KG1 (cell line): ENCODE measurements at regions not wholly inside any gene's neighbourhood (a gene's known extent, or its start where the extent isn't known, plus 50 kb on each side); places are given as distances from the start of the nearest gene placed in this dataset.

Experiments
- DNase-seq: peaks from one replicate; lab custom pipeline; 2025; lab: John Stamatoyannopoulos, UW

DNA sequence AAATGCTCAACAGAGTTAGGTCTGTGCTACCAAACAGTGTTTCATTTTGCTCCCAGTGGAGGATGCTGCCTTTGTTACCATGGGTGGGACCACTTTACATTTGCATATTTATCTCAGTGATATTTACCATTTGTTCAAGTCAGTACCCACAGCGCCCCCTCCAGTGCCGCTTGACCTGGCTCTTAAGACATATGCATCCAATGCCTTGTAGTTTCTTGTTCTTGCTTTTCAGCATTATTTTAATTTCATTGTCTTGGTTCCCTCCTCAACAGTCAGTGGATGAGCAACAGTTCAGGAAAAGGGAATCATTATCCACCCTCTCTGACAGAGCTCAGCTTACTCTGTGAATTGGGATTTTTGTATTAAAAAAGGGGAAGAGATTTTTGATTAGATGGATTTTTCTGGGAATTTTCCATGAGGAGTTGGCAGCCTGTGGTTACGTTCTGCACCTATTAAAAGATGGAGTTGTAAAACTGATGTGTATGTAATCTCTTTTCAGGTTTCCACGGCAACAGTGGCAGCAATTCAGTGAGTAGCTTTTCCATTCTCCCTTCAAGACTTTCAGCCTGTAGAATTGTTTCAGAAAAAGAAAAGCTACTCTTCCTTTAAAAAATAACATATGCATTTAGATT is 240.5 kb upstream of the DAAM1 start:
- no peak for DNase-seq

DNA sequence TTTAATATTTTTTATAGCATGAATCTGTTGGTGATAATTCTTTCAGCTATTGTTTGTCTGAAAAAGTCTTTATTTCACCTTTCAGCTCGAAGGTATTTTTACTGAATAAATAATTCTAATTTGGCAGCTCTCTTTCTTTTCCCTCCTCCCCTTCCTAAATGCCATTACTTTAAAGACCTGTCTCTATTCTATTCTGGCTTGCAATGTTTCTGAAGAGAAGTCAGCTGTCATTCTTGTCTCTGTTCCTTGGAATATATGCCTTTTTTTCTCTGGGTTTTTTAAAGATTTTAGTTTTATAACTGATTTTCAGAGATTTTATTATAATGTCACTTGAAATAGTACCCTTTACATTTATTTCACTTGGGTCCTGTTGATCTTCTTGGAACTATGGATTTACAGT is 237.9 kb upstream of the DAAM1 start:
- no peak for DNase-seq

DNA sequence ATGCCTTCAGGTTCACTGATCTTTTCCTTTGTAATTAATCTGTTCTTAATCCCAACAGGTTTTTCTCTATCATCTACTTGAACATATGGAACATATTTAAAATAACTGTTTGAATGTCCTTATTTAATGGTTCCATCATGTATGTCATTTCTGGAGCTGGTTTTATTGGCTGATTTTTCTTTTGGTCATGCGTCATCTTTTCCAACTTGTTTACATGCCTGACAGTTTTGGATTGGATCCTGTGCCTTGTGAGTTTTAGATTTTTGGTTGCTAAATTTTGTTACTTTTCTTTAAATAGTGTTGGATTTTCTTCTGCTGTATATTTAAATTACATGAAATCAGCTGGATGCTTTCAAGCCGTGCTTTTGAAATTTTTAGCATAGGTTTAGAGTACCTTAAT is 237.3 kb upstream of the DAAM1 start:
- no peak for DNase-seq

DNA sequence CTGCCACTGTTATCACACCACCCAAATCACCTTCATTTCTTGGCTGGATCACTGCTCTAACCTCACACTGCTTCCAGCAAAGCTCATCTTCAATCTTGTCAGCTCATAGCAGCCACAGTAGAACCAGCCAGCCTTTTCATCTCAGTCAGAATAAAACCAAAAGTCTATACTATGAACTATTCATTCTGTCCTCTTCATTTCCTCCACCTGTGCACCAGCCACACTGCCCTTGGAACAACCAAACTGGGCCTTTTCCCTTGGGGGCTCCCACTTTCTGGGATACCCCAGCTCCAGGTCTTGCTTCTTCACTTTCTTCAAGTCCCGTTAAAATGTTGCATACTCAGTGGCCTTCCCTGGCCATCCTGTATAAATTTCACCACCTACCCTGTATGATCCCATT is 234.4 kb upstream of the DAAM1 start:
- DNase-seq: no peak

DNA sequence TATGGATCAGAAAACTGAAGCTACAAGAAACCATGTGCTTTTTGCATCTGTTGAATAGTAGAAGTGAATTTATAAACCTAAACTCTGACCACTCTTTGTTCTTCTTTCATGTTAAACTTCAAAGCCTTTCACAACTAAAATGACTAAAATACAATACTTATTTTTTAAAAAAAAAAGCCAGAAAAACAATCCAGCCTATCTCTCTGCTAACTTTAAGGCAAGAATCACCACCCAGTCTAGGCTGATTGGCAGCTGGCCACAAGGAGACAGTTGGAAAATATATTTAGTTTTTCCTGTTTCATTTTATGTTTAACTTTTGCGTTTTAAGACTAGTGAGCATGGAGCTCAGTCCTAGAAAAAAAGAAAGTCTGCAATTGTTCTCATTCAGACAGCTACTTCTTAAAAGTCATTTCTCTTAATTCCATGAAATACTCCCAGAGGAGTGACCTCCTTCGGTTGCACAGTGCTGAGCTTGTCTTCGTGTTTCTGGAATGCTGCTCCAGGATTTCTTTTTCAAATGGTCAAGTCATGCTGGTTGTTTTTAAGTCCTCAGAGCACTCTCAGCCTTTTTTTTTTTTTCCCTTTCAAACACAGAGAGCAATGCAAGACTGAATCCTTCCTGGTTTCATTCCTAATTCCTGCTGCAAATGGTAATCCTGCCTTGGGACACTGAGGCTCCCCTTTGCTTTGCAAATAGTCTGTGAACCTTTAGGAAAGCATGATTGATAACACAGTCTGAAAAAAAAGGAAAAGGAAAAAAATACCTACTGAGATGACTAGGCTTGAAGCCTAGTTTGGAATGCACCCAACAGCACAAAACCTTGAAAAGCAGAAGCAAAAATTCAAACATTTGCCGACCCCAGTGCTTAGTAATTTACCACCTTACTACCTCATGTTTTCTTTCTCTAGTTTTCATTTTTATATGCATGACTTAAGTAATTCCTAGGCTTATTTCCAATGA is 233.3 kb upstream of the DAAM1 start:
- peak; percentile 33 for DNase-seq

DNA sequence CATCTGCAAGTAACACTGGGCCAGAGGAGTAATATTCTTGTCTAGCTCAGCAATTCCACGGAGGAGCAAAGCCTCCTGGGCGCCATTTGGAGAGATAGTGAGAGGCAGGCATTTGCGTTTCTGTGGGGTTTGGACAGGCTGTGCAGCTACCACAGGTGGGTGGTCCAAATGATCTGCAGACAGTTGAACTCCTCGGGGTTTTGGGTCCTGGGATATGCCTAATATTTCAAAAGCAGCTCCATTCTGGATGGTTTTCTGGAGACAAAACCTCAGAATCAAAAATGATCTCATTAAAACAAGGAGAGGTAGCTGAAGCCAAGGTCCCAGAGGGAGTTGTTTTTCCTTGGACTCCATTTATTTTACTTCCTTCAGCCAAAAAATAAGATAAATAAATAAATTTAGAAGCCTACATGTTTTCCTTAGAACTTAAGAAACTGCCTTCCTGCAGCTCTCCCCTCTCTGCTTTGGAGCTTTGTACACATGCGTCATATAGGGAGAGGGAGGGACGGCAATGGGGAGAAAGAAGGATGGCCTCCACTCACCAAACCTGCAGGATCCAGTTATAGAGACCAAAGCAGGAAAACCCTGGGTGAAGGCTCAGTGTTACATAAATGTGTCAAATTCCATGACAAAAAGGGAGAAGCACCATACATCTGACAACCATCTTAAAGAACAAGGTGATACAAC is 227.3 kb upstream of the DAAM1 start:
- no peak for DNase-seq

DNA sequence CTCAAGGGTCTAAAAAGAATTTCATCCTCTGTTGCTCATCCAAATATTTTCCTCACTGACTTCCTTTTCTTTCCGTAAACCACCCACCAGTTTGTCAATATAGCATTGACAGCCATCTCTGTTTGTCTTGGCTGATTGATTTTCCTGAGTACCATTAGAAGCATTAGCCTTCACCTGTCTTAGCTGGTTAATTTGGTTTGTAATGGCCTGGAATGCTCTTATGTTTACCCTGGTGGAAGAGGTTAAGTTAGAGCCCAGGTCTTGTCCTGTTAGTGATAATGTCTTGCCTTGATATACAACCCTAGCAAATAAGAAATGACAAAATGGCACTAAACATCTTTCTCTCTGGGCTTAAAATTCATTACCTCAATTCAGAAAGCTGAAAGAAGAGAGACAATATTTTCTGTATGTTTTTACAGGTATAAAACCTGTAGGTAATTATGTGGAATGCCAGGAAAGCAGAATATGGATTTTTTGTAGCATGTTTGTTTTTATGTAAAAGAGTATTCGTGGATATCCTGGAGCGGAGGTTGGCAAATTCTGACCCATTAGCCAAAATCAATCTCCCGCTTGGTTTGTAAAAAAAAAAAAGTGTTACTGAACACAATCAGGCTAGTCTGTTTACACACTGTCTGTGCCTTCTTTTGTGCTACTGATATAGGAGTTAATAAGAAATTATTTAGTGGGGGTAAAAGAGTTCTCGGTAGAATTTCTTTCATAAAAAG is 224.4 kb upstream of the DAAM1 start:
- DNase-seq: no peak

DNA sequence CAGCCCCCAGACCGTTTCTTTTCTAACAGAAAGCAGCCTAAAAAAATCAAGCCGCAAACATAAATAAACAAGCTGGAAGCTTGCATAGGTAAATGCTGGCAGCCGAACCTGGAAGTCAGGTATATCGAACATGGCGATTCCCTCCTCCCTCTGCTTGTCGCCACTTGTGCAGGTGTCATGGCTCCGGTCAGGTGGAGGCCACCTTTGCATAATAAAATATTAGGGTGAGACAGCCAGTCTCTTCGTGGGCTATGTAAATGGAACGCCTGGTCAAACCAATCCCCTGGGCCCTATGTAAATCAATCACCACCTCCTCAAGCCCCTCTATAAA is 223.9 kb upstream of the DAAM1 start:
- DNase-seq: no peak

DNA sequence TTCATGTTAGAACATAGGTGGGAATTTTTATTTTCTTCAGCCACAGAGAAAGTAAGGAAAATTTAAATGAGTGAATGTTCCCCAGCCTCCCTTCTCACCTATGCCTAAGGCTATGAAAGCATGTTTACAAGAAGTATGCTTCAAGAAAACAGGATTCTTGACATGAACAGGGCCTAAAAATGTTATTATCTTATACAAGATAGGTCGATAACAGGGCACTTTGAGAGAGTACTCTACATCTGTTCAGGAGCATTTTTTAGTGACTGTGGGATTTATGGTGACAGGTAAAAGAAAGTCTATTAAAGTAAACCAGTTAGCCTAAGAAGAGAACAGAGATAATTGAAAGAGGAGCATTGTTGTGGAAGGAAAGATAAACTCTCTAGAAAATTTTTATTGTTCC is 222.9 kb upstream of the DAAM1 start:
- DNase-seq: no peak

DNA sequence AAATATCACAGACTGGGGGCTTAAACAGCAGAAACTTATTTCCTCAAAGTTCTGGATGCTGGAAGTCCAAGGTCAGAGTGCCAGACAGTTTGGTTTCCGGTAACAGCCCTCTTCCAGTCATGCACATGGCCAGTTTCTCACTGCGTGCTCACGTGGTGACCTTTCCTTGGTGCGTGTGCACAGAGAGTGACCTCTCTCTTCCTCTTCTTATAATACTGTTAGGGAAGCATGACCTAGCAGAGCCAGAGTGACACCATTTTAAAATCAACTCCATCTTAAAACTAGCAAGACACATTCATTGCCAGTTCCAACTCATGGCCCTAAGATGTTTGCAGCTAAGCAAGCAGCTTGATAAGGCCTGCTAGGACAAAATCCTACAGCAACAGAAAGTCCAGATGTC is 221.5 kb upstream of the DAAM1 start:
- DNase-seq: no peak

DNA sequence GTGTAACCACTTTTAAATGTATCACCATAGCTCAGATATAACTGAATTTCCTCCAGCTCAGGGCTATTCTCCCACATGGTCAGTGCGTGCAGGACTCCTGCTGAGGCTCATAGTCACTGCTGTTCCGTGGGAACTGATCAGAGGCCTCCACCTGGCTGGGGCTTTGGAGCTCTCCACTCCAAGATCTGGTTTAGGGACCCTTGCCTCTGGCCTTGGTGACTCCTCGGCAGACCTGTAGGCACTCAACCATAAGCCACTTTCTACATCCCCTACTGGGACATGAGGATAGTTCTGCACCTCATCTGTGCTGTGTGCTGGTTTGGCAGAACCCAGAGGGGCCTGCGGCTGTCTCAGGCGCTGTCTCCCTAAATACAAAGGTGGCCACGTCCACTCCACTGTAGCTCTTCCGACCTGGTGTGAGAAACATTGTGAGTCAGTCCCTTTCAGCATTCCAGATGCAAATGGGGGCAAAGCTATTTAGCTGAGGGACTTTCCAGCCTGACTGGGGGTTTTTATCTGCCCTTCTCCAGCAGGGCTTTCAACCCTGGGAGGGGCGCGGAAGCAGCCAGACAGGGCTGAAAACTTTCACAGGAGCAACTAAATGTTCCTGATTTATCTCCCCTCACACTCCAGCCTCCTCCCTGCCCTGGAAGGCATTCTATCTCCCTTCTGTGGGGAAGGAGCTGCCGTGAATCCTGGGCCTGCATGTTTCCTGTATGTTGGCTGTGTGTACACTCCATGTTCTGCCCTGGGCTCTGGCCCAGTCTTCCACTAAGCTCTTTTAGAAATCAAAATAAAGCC is 218.3 kb upstream of the DAAM1 start:
- no peak for DNase-seq

DNA sequence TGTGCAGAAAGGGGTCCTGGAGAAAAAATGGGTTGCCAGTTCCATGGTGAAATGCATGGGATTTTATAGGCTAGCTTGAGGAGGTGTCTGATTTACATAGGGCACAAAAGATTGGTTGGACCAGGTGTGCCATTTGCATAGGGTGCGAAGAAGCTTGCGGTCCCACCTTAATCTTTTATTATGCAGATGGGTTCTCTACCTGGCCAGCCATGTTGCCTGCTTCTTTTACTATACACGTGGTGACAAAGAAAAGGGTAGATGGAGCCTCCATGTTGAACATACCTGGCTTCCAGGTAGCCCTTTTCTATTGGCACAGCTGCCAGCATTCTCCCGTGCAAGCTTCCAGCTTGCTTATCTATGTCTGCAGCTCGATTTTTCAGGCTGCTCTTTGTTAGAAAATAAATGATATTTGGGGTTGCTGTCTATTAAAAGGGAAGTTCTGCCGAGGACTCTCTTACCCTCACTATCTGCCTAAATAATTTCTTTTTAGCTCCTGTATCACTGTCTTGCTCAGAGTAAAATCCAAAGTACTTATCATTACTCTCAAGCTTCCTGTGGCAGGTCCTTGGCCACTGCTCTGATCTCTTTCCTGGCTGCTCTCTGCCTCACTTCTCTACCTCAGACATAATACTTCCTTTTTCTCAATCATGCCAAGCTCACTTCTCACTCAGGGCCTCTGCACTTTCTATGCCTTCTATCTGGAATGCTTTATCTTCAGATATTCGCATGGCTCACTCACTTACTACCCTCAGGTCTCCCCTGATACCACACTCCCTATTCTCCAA is 216.0 kb upstream of the DAAM1 start:
- DNase-seq: no peak

DNA sequence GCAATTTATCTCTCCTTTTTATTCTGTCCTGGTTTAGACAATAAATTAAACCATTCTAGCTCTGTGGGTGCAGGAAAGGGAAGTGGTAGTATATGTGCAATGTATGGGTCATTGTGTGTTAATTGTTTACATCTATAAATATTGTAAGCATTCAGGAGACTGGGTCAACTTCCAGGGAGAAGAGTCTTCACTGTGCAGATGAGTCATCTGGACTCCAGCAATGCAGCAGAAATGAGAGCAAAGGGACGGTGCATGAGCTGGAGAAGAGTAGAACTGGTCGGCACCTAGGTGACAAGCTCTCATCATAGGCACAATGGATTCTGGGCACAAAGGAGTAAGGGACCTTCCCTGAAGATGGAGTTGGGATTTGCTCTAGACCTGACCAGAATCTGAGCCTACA is 211.1 kb upstream of the DAAM1 start:
- DNase-seq: no peak

DNA sequence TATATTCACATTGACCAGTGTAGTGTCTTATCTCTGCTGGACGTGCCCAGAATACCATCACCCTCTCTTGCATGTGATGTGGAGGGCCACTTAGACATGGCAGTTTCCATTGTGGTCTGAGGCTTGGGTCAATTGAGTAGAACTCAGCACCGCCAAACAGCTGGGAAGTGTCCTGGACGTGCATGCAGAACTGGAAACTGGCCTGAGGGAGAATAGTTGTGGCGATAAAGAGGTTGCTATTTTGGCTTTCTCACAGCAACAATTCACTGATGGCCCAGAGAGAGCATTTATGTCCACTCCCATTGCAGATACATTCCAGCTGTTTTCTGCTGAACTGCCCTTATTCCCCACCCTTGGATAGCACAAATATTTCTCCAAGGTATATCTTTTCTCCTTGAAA is 210.1 kb upstream of the DAAM1 start:
- no peak for DNase-seq

DNA sequence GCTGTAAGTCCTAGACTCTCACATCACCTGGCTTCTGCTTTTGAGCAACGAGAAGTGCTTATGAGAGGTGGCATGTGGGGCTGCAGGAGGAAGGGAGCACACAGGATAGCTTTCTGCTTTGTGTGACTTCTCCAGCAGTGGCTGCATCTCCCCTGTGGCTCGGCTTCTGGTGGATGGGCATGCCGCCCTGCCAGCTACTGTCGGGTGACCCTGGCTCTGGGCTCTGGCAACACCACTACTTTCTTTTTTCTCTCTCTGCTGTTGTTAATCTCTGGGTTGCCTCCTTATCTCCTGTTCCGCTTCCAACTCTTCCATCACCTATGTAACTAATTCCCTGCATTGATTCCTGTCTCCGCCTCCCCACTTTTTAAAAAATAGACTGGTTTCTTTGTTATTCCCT is 209.1 kb upstream of the DAAM1 start:
- DNase-seq: no peak

DNA sequence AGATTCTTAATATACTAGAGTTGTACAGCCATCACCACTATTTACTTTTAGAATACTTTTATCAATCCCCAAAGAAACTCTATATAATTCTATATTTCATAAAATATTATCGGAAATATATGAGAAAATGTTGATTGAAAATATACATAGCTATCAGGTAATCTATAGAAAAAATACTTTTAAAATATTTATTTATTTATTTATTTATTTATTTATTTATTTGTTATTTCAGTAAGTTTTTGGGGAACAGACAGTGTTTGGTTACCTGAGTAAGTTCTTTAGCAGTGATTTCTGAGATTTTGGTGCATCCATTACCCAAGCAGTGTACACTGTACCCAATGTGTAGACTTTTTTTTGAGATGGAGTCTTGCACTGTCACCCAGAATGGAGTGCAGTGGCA is 206.6 kb upstream of the DAAM1 start:
- no peak for DNase-seq

DNA sequence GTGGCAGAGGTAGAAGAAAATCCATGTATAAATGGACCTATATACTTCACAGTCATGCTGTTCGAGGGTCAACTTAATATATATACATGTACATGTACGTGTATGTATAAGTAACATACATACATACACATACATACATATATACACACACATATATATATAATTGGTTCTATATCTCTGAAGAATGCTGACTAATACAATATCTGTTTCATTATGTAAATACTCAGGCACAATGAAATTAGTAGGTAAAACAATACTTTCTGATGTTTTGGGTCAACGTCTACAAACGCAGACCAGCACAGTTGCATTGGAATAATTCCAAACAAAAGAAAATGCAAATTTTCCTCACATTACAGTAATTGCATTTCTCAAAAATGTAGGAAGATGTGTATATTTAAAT is 202.7 kb upstream of the DAAM1 start:
- DNase-seq: no peak

DNA sequence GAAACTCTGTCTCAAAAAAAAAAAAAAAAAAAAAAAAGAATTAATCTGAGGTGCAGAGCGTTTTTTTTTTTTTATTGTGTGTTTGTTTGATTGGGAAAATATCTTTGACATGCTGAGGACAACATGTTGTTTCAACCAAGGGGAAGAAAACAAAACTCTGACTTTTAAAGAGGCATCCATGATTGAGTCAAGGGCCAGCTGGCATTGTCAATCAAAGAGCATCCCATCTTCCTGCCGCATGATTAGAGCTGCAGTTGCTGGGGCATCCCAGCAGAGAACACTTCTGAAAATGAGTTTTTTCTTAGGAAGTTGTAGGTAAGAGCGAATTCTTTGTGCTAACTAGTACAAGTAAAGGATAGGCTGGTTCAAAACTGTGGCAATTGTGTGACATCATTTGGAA is 200.9 kb upstream of the DAAM1 start:
- DNase-seq: no peak

DNA sequence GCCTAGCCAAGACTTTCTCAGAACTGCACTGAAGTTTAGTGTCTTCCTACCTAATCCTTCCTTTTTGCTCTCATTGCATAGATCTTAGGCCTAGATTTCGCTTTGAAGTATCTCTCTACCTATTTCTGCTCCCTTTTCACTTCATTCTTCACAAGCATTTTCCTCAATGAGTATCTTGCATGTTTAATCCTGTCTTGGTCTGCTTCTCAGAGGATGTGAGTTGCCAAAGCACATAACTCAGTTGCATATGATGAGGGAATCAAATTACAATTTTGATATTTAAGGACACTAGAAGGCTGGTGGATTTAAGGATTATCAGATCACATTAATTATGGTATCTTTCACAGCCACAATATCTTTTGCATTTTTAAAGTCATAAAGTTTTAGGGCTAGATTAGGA is 195.5 kb upstream of the DAAM1 start:
- no peak for DNase-seq

DNA sequence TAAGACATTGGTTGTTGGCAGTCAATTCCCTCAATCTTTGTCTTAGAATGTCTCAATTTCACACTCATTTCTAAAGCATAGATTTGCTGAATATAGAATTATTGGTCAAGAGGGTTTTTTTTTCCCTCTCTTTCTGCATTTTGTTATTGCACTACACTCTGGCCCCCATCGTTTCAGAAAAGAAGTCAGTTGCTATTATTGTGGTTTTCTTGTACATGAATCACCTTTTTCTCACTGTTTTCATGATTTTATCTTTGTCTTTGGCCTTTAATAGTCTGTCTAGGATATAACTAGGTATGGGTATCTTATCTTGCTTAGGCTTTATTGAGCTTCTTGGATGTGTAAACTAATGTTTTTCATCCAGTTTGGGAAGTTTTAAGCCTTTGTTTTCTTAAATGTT is 194.3 kb upstream of the DAAM1 start:
- DNase-seq: no peak

DNA sequence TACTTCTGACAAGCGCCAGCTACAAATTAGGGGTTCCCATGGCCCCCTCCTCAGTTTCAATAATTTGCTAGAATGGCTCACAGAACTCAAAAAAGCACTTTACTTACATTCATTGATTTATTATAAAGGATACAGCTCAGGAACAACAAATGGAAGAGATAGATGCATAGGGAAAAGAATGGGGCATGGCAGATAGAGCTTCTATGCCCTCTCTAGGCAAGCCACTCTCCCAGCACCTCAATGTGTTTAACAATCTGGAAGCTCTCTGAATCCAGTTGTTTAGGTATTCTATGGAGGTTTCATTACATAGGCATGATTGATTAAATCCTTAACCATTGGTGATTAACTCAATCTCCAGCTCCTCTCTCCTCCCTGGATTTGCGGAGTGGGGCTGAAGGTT is 184.5 kb upstream of the DAAM1 start:
- no peak for DNase-seq
